GM18861 (cell line): ENCODE measurements at regions not wholly inside any gene's neighbourhood (a gene's known extent, or its start where the extent isn't known, plus 50 kb on each side); places are given as distances from the start of the nearest gene placed in this dataset.
"Not testable (repeated sequence)": the region's sequence is repeated elsewhere in the genome, so short reads cannot be mapped to it uniquely, and the experiment has no call there.

ENCODE experiments used
- ATAC-seq: cut with Tn5 transposase; IDR thresholded peaks from one replicate; pipeline ENCODE4 v1.9.1; 2021; ENCODE audit not compliant: unreplicated experiment

GRCh38 chr10:52966904-52967303, 194.3 kb upstream of the MBL2 start:
- no peak for ATAC-seq

DNA sequence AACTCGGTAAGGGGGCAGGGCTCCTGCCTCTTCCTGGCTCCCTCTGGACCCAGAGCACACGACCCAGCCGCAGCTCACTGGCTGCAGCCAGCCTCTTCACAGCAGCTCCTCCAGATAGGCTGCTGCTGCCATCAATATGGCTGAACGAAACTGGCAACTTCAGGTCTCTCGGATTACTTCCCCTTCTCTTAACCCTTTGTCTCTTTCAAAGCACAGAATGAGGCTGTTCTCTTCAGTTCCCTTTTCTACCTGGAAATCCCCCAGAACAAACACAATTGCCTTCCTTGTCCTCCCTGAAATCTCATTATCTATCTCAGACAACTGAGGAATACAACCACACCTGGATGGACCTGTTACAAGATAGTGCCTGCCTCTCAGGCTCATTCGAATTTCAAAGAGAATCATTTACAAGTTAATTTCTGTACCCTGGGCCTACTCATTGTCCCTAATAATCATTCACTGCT, 193.4 kb upstream of the MBL2 start:
- peak; percentile 96 for ATAC-seq

- ATAC-seq, result no peak
Observed at GRCh38 chr10:52965509-52965908, 192.9 kb upstream of the MBL2 start.

GRCh38 chr10:52961323-52961722, 188.7 kb upstream of the MBL2 start:
- ATAC-seq, result no peak

GRCh38 chr10:52959810-52960209, 187.2 kb upstream of the MBL2 start:
- no peak for ATAC-seq

DNA sequence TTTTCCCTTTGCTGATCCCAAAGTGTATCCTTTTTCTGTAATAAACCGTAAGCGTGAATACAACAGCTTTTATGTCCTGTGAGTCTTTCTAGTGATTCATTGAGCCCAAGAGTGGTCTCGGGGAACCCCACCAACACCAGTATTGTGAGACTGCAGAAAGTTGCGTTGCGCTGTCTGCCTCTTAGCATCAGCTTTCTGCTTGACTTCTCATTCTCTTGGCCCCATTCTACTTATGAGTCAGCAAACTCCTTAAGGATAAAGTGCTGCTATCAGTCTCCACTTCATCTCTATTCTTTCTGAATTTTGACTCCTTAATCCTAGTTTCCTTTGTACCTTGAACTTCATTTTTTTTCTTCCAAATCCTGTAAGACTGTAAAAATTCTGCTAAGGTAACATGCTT, 184.3 kb upstream of the MBL2 start:
- no peak for ATAC-seq

- ATAC-seq, result no peak
Observed at GRCh38 chr10:52956461-52956860, 183.9 kb upstream of the MBL2 start.

DNA sequence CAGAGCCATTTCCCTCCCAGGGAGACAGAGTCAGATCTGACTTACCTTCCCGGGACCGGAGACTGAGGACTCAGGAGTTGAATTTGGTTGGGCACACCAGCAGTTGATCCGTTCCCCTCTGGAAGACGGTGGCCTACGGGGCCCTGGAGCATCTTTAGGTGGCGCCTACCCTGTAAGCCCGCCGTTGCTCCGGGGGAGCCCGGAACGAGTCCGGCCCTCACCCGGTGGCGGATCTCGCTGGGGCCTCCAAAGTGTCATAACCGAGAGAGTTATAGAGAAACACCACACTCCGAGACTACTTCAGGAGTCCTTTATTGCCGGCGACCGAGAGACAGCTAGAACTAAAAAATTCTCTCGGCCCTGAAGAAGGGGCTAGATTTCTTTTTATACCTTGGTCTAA, 182.8 kb upstream of the MBL2 start:
- ATAC-seq, result no peak

DNA sequence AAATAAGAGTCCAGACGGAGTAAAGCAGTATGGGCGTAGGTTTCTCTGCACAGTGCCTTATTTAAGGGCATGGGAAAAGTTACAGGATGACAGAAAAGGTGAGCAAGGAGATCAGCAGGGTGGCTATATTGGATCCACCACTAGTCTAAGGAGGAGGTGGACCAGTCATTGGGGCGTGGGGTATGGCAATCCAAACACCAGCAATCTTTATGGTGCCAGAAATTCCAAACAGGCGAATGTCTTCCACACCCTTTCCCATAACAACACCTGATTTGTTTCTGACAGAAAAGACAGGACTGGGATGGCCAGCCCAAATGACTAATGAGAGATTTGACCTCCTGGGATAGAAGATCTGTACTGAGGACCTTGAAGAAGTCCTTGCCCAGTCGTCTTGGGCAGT, 181.8 kb upstream of the MBL2 start:
- ATAC-seq, result no peak

DNA sequence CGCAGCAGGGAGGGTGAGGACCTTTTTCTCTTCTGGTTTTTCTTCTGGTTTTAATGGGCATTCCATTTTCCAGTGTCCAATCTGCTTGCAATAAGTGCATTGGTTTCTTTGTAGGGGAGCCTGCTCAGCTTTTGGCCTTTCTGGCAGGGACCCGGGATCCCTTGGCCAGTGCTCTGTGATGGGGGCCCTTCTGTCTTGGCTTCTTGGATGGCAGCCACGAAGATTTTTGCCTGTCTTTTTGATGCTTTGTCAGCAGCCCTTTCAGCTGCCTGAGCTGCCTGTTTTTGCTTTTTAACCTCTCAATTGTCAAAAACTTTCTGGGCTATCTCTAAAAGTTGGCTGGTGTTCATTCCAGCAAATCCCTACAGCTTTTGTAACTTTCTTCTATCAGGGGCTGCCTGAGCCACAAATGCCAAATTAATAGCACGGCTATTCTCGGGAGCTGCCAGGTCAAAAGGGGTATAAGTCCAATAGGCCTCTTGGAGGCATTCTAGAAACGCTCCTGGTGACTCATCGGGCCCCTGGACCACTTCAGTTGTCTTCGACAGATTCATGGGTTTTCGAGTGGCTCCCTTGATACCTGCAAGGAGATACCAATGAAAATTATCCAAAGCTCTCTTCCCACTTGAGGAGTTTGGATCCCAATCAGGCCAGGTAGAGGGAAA, 179.9 kb upstream of the MBL2 start:
- no peak for ATAC-seq

DNA sequence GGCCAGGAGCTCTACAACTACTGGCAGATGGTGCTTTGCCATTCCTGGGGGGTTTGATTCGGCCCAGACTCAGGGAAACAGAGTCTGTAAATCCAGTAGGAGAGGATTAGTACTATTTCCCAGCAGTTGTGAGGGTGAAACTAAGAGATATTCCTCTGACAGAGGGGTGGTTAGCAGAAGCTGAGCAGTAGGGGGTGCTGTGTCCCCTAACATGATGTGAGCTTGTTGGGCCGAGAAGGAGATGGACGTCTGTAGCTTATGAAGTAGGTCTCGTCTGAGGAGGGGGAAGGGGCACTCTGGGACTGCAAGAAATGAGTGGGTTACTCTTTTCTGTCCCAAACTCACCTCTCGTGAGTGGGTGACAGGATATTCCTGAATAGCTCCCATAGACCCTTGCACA, 179.2 kb upstream of the MBL2 start:
- ATAC-seq, result peak; percentile 81

- no peak for ATAC-seq
Observed at GRCh38 chr10:52950578-52950977, 178.0 kb upstream of the MBL2 start.

- no peak for ATAC-seq
Observed at GRCh38 chr10:52949899-52950298, 177.3 kb upstream of the MBL2 start.

DNA sequence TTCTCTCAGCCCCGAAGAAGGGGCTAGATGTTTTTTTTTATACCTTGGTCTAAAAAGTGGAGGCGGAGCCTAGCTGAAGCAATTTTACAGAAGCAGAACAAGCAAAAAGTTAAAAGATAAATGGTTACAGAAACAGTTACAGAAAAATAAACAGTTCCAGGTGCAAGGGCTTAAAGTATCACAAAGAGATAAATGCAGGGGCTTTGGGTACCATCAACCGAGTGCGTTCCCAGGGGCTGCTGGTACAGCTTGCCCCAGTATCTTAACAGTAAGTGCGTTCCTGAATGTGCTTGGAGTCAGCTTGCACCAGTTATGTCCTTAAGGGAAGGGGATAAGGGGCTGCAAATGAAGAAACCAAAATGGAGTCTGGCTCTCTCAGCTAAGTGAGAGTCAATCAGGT, 173.9 kb upstream of the MBL2 start:
- no peak for ATAC-seq

DNA sequence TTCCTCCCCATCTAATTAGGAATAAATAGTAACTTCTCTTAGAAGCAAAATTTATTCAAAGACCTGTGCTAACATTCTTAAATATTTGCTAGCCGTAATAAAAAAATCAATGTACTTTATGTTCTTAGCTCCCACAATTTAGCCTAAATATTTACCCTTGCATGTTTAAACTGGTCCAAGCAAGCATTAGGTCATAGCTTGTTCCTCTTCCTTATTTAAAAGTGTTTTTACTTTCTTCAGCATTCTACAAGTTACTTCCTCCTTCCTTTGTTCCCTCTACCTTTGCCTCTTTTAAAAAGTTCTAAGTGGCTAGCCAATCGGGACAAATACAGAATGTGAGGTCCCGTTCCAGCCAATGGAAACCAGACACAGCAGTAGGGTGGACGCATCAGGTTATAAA, 172.9 kb upstream of the MBL2 start:
- ATAC-seq, result not testable (repeated sequence)

DNA sequence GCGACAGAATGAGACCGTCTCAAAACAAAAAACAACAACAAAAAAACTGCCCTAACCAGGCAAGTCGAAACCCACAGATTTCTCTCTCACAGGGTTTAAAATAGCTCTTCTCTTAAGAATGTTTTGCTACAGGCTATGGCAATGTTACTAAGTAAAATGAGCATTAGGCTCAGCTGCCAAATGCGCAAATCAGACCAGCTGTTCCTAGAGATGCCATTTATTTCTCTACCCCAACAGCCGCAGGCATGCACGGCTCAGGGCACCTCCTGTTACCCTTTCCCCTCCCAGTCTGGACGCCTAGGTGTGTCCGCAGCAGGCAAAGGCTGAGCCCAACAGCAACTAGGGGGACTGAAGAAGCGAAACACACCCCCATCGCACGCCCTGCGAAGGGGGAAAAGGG, 168.3 kb upstream of the MBL2 start:
- ATAC-seq, result no peak

DNA sequence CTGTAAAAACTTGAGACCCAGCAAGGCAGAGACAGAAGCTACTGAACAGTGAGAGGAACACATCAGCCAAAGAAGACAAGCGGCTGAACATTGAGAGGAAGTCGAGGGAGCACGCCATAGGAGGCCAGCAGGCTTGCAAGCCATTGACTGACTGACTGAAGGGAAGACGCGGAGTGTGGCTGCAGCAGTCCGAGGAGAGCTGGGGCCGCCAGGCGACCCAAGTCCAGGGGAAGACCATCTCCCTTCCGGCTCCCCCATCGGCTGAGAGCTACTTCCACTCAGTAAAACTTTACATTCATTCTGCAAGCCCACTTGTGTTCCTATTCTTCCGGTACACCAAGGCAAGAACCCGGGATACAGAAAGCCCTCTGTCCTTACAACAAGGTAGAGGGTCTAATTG, 167.3 kb upstream of the MBL2 start:
- ATAC-seq, result no peak

DNA sequence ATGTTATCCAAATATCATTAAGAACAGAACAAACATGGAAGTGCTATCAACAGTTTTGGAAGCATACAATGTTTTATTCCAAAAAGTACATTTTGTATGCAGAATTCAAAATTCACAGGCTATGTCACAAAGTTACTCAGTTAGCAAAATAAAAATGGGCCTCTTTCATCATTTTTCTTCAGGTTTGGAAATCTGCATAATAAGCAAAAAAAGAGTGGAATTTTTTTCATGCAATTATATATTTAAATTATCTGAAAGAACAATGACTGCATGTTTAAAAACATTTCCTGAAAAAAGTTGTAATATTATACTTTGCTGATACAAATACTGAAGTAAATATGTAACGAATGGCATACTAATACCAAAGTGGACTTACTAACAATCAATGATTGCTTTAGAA, 161.2 kb upstream of the MBL2 start:
- ATAC-seq, result no peak

DNA sequence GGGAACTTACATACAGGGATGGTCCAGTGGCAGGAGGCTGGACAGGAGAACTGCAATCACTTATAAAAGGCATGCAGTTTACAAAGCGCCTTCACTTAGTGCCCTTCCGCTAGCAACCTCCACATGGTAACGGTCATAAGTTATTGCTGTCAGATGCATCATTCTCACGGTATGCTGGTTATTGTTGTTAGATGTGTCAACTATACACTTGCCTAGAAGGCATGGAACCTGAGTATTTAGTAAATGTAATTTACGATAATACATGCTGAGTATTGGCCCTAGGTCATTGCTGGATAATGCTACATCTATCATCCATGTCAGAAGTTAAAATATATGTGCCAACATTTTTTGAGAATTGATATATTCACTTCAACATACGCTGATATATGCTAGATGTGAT, 155.1 kb upstream of the MBL2 start:
- no peak for ATAC-seq

DNA sequence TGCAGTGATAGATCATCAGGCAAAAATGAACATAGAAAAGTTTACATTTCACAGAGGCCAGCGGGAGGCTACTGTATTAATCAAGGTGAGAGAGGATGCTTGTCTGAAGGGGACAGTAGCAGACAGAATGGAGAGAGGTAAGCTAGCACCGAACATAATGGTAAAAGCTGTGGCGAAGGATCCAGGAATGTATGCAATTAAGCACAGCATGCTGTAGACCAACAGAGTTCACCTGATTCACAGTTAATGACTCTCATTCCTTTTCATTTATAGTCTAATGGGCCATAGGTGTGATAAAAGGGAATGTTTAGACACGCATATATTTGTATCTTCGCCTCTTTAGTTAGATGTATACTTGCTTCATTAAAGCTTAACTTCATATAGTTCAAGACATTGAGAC, 150.9 kb upstream of the MBL2 start:
- no peak for ATAC-seq

- no peak for ATAC-seq
Observed at GRCh38 chr10:52918714-52919305, 146.2 kb upstream of the MBL2 start.

- ATAC-seq, result no peak
Observed at GRCh38 chr10:52915391-52915790, 142.8 kb upstream of the MBL2 start.

DNA sequence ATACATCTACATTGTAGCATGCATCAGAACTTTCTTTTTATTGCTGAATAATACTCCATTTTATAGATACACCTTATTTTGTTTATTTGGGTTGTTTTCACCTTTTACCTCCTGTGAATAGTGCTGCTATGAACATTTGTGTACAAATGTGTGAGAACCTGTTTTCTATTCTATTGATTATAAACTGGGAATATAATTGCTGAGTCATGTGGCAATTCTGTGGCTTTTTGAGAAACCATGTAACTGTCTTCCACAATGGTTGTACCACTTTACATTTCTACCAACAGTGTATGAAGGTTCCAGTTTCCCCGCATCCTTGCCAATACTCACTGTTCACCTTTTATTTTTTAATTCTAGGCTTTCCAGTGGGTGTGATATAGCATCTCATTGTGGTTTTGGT, 138.6 kb upstream of the MBL2 start:
- no peak for ATAC-seq
